Thoracic aorta (tissue), 2 donors: ENCODE measurements at regions not wholly inside any gene's neighbourhood (a gene's known extent, or its start where the extent isn't known, plus 50 kb on each side); places are given as distances from the start of the nearest gene placed in this dataset.

Source experiments
- ATAC-seq: fragments of 150-250 bp; one replicate; pipeline ENCODE4 v1.8.0; 2017; ENCODE audit warnings: low read depth; ENCODE audit not compliant: insufficient number of reproducible peaks, low FRiP score
- DNase-seq: peaks from one replicate; pipeline ENCODE4 v3.0.0-alpha.2; 2020; ENCODE audit warnings: low spot score
- H3K27ac ChIP-seq, 2 donors: fragments of 200-600 bp; sonication (generic); 1 replicate in 1 of 2; 2 replicates in 1 of 2; pipeline ENCODE4 v1.5.1; 2016; ENCODE audit warnings: mild to moderate bottlenecking in 2 of 2, moderate library complexity in 2 of 2
- H3K27me3 ChIP-seq: fragments of 200-600 bp; sonication (generic); replicated peaks from 2 replicates; pipeline ENCODE4 v1.6.0; 2016; ENCODE audit warnings: mild to moderate bottlenecking; ENCODE audit not compliant: insufficient read depth
- H3K36me3 ChIP-seq: fragments of 200-600 bp; sonication (generic); one replicate; pipeline ENCODE4 v1.5.1; 2016
- H3K4me1 ChIP-seq, 2 donors: fragments of 200-600 bp; sonication (generic); 1 replicate in 1 of 2; 2 replicates in 1 of 2; pipeline versions ENCODE4 v1.5.1 to v1.6.0; 2016; ENCODE audit warnings: low read depth in 2 of 2, mild to moderate bottlenecking in 1 of 2; ENCODE audit not compliant: control insufficient read depth in 1 of 2
- H3K4me3 ChIP-seq: fragments of 200-600 bp; sonication (generic); 2 replicates; pipeline ENCODE4 v1.5.1; 2016; ENCODE audit warnings: mild to moderate bottlenecking
- H3K9me3 ChIP-seq: fragments of 200-600 bp; sonication (generic); 2 replicates; pipeline ENCODE4 v1.5.1; 2016
- TF ChIP-seq, protein P1 (sequence below): fragments of 200-600 bp; sonication (generic); IDR thresholded peaks from one replicate; pipeline ENCODE4 v1.5.1; 2019; ENCODE audit warnings: antibody characterized with exemption

DNA sequence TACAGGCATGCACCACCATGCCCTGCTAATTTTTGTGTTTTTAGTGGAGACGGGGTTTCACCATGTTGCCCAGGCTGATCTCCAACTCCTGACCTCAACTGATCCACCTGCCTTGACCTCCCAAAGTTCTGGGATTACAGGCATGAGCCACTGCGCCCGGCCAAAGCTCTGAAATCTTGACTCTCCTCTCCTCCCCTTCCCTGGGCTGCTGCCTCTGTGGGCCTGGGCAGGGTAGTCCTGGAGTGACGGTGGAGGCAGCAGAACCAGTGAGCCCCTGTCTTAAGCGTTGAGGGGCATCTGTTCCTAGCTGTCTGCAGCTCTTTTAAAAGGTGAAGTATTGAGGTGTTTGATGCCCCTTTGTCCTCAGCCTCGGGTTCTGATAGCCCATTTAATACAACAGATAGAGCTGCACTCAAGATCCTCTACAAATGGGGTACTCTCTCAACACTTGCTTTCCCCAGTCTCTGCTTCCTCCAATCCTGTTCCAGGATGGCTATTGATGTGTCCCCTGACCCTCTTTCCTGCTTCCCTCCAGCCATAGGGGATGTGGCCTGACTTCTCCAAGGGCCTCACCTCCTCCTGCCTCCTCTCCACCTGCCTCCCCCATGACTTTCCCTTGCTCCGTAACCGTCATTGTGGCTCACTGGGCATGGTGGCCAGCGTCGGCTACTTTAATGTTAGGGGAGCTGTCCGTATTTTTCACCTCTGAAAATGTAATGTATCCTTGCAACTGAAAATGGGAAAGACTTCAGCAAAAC, 442.5 kb downstream of the GLRX3 start:
- DNase-seq (no peak), ATAC-seq (no peak)
- TF ChIP-seq, protein P1, sequence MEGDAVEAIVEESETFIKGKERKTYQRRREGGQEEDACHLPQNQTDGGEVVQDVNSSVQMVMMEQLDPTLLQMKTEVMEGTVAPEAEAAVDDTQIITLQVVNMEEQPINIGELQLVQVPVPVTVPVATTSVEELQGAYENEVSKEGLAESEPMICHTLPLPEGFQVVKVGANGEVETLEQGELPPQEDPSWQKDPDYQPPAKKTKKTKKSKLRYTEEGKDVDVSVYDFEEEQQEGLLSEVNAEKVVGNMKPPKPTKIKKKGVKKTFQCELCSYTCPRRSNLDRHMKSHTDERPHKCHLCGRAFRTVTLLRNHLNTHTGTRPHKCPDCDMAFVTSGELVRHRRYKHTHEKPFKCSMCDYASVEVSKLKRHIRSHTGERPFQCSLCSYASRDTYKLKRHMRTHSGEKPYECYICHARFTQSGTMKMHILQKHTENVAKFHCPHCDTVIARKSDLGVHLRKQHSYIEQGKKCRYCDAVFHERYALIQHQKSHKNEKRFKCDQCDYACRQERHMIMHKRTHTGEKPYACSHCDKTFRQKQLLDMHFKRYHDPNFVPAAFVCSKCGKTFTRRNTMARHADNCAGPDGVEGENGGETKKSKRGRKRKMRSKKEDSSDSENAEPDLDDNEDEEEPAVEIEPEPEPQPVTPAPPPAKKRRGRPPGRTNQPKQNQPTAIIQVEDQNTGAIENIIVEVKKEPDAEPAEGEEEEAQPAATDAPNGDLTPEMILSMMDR: no peak
- Histone ChIP-seq H3K4me1 (no peaks in the 10 kb centered on the region), H3K27ac (no peak overlapping the region), H3K9me3 (no peaks in the 10 kb centered on the region), H3K36me3 (no peaks in the 10 kb centered on the region), H3K4me3 (no peak overlapping the region), H3K27me3 (no peaks in the 10 kb centered on the region)

DNA sequence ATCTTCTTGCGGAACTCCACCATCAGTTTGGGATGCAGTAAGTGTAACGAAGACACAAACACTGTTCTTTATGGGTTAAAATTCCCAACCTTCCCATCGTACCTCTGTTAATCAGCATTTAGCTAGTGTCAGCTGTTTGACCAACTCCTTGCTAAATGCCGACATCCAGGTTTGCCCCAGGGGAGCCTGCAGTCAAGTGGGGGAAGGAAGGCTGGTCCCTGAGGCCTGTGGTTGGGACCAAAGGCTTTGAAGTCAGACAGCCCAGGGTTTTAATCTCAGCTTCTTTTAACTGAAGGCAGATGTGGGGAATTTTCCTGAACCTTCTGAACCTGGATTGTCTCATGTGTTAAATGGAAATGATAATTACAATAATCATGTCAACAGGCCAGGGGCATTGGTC, 443.7 kb downstream of the GLRX3 start:
- no peaks in the 10 kb centered on the region for H3K27me3 ChIP-seq

DNA sequence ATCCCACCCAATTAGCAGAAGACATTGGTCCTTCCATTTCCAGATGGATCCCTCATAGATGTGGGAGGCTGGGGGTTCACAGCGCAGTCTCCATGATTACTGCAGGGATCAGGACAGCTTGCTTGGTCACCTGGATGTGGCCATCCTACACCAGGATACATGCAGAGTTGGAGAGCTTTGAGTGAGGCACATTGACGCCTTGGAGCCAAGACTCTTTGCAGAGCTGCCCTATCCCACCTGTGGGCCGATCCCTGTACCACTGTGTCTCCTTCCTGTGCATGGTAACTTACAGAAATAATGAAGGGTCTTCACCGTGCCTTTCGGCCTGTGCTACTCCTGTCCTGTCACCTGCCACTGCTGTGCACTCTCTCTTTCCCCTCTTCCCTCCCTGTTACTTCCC, 444.8 kb downstream of the GLRX3 start:
- DNase-seq (no peak), ATAC-seq (no peak)
- Histone ChIP-seq H3K9me3 (no peaks in the 10 kb centered on the region), H3K27ac (no peak overlapping the region), H3K36me3 (no peaks in the 10 kb centered on the region), H3K4me1 (no peaks in the 10 kb centered on the region), H3K4me3 (no peak overlapping the region), H3K27me3 (no peaks in the 10 kb centered on the region)
- TF ChIP-seq, protein P1: no peak

More for the DNA sequence above, 443.7 kb downstream of the GLRX3 start:
- no peak for DNase-seq
- Histone ChIP-seq H3K4me3 (no peak overlapping the region), H3K4me1 (no peaks in the 10 kb centered on the region), H3K9me3 (no peaks in the 10 kb centered on the region), H3K27ac (no peak overlapping the region), H3K36me3 (no peaks in the 10 kb centered on the region)
- TF ChIP-seq, protein P1: no peak
- ATAC-seq: no peak

DNA sequence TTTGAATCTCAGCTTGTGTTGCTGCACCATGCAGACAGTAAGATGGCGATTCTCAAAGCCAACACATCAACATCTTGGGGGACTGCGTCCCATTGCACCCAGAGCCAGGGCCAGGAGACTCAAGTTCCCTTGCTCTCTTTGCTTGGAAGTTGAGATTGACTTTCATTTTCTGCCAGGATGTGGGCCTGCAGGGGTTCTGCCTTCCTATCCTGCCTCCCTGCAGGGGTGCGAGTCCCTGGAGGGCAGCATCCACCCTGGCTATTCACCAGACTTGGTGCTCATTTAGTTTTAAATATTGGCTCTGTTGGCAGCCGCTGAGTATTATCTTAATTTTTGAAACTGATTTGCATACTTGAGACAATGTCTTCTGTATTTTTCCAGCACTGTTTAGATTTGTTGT, 451.5 kb downstream of the GLRX3 start:
- ATAC-seq: no peak
- TF ChIP-seq, protein P1: no peak
- no peak overlapping the region for H3K27ac ChIP-seq
- no peak for DNase-seq
- no peaks in the 10 kb centered on the region for H3K36me3 ChIP-seq
- no peaks in the 10 kb centered on the region for H3K9me3 ChIP-seq
- H3K4me1 ChIP-seq: no peaks in the 10 kb centered on the region
- H3K4me3 ChIP-seq: no peak overlapping the region
- H3K27me3 ChIP-seq: no peaks in the 10 kb centered on the region

DNA sequence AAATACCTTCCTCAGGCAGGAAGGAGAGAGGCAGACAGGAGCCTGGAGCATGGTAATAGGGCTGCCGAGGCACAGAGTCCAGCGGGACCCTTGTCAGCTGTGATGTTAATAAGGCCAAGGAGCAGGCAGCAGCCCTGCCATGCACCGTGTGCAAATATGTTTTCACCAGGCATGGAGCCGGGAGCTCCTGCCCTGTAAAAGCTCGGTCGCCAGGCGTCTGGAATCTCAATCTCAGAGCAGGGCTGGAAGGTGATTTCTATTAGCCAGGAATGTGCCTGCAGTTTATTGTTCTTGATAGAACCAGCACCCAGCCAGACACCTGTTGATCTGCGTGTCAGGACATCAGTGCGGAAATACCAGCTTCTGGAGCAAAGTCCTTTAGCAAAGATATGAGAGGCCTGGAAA, 469.8 kb downstream of the GLRX3 start:
- Histone ChIP-seq H3K36me3 (no peaks in the 10 kb centered on the region), H3K27ac (no peak overlapping the region), H3K4me1 (no peaks in the 10 kb centered on the region), H3K9me3 (no peaks in the 10 kb centered on the region), H3K4me3 (no peak overlapping the region), H3K27me3 (no peaks in the 10 kb centered on the region)
- no peak for DNase-seq
- TF ChIP-seq, protein P1: no peak
- ATAC-seq: no peak
